WTC11 (cell line): ENCODE measurements at regions not wholly inside any gene's neighbourhood (a gene's known extent, or its start where the extent isn't known, plus 50 kb on each side); places are given as distances from the start of the nearest gene placed in this dataset.

ENCODE experiments used
- ATF1 ChIP-seq: sonication (generic); formaldehyde crosslinking; IDR thresholded peaks from 2 replicates; pipeline ENCODE4 v1.8.1; 2023; ENCODE audit warnings: mild to moderate bottlenecking, moderate library complexity, missing genetic modification reagents
- CTCF ChIP-seq: fragments of 200-600 bp; IDR thresholded peaks from 2 replicates; pipeline ENCODE4 v1.8.0; 2022; ENCODE audit warnings: antibody characterized with exemption
- ETV6 ChIP-seq: sonication (generic); formaldehyde crosslinking; IDR thresholded peaks from 2 replicates; pipeline ENCODE4 v1.8.1; 2022; ENCODE audit warnings: mild to moderate bottlenecking, missing genetic modification reagents
- NFYB ChIP-seq: sonication (generic); formaldehyde crosslinking; conservative IDR thresholded peaks from 2 replicates; pipeline ENCODE4 v1.8.0; 2022; ENCODE audit warnings: low read depth, missing genetic modification reagents
- NR2C2 ChIP-seq: sonication (generic); formaldehyde crosslinking; IDR thresholded peaks from 2 replicates; pipeline ENCODE4 v1.8.0; 2022; ENCODE audit warnings: mild to moderate bottlenecking, missing genetic modification reagents
- TF ChIP-seq, protein P1 (sequence below): sonication (generic); formaldehyde crosslinking; IDR thresholded peaks from 2 replicates; pipeline ENCODE4 v1.8.0; 2022; ENCODE audit warnings: mild to moderate bottlenecking, missing genetic modification reagents
- TF ChIP-seq, protein P2 (sequence below): sonication (generic); formaldehyde crosslinking; conservative IDR thresholded peaks from 2 replicates; pipeline ENCODE4 v1.8.1; 2022; ENCODE audit warnings: mild to moderate bottlenecking, missing genetic modification reagents

DNA sequence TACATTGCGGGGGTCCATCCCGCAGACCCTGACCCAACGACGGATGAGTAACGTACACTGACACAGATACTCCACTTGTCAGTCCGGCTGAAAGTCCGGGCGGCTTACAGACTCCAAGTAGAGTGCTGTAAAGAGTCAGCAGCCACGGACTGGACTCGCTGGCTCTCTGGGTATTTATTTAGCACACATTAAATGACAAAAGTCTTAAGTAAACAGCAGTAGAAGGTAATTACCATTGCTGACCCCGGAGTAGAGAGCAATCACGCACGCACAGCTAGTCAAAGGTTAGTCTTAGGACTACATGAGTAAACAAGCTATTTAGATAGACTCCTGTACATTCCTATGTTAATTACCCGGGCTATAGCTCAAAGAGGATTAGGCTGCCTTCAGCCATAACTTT lies 780.9 kb downstream of the RPS29 start:
- TF ChIP-seq CTCF, result no peak
- TF ChIP-seq NFYB (CRISPR knock-in tag), result no peak
- no peak for TF ChIP-seq ETV6 (CRISPR knock-in tag)
- no peak for TF ChIP-seq ATF1 (CRISPR knock-in tag)
- TF ChIP-seq, protein P1, sequence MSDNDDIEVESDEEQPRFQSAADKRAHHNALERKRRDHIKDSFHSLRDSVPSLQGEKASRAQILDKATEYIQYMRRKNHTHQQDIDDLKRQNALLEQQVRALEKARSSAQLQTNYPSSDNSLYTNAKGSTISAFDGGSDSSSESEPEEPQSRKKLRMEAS, result no peak
- TF ChIP-seq NR2C2 (CRISPR knock-in tag), result no peak
- TF ChIP-seq, protein P2, sequence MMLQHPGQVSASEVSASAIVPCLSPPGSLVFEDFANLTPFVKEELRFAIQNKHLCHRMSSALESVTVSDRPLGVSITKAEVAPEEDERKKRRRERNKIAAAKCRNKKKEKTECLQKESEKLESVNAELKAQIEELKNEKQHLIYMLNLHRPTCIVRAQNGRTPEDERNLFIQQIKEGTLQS (CRISPR knock-in tag), result no peak
